ENCODE measurements at regions not wholly inside any gene's neighbourhood (a gene's known extent, or its start where the extent isn't known, plus 50 kb on each side); places are given as distances from the start of the nearest gene placed in this dataset.

GRCh38 chr15:92315595-92316211, 78.0 kb upstream of the ST8SIA2 start:
- no peak overlapping the region for H3K27ac Mint-ChIP-seq

GRCh38 chr15:92316586-92317295, 76.9 kb upstream of the ST8SIA2 start:
- H3K4me3 Mint-ChIP-seq, result no peak overlapping the region
- H3K36me3 Mint-ChIP-seq (ENCODE audit: low read depth), result no peaks in the 10 kb centered on the region
- peaks cover 9% of the 10 kb centered on the region for H3K27me3 Mint-ChIP-seq
- DNase-seq, result no peak
- ChIA-PET POLR2A (no interaction called here), CTCF (no interaction called here)
- H3K4me1 Mint-ChIP-seq, result no peaks in the 10 kb centered on the region
- no peaks in the 10 kb centered on the region for H3K9me3 Mint-ChIP-seq
- no peak overlapping the region for H3K27ac Mint-ChIP-seq

More at GRCh38 chr15:92315595-92316211, 78.0 kb upstream of the ST8SIA2 start:
- DNase-seq, result no peak
- Mint-ChIP-seq H3K9me3 (no peaks in the 10 kb centered on the region), H3K4me3 (no peak overlapping the region), H3K27me3 (peaks cover 9% of the 10 kb centered on the region), H3K36me3 (ENCODE audit: low read depth) (no peaks in the 10 kb centered on the region), H3K4me1 (no peaks in the 10 kb centered on the region)
- ChIA-PET CTCF (no interaction called here), POLR2A (no interaction called here)

- POLR2A ChIA-PET, result no interaction called here
- CTCF ChIA-PET, result no interaction called here
- DNase-seq, result no peak
- peaks cover 5% of the 10 kb centered on the region for H3K27me3 Mint-ChIP-seq
- H3K4me3 Mint-ChIP-seq, result no peak overlapping the region
- no peak overlapping the region for H3K27ac Mint-ChIP-seq
- no peaks in the 10 kb centered on the region for H3K9me3 Mint-ChIP-seq
- no peaks in the 10 kb centered on the region for H3K4me1 Mint-ChIP-seq
- H3K36me3 Mint-ChIP-seq (ENCODE audit: low read depth), result no peaks in the 10 kb centered on the region
These were observed 73.5 kb upstream of the ST8SIA2 start for GRCh38 chr15:92320012-92320699.

GRCh38 chr15:92322566-92323355, 70.9 kb upstream of the ST8SIA2 start:
- H3K9me3 Mint-ChIP-seq, result no peaks in the 10 kb centered on the region
- H3K27ac Mint-ChIP-seq, result no peak overlapping the region
- no peaks in the 10 kb centered on the region for H3K36me3 Mint-ChIP-seq (ENCODE audit: low read depth)
- DNase-seq, result no peak
- ChIA-PET CTCF (no interaction called here), POLR2A (no interaction called here)
- no peaks in the 10 kb centered on the region for H3K27me3 Mint-ChIP-seq
- no peaks in the 10 kb centered on the region for H3K4me1 Mint-ChIP-seq
- no peak overlapping the region for H3K4me3 Mint-ChIP-seq

- no peaks in the 10 kb centered on the region for H3K4me1 Mint-ChIP-seq
- H3K36me3 Mint-ChIP-seq (ENCODE audit: low read depth), result no peaks in the 10 kb centered on the region
- ChIA-PET POLR2A (no interaction called here), CTCF (no interaction called here)
- no peaks in the 10 kb centered on the region for H3K27me3 Mint-ChIP-seq
- no peak for DNase-seq
- H3K27ac Mint-ChIP-seq, result no peak overlapping the region
- H3K9me3 Mint-ChIP-seq, result no peaks in the 10 kb centered on the region
- no peak overlapping the region for H3K4me3 Mint-ChIP-seq
These were observed 70.2 kb upstream of the ST8SIA2 start for GRCh38 chr15:92323525-92323924.

GRCh38 chr15:92324101-92324963, 69.3 kb upstream of the ST8SIA2 start:
- H3K36me3 Mint-ChIP-seq (ENCODE audit: low read depth), result no peaks in the 10 kb centered on the region
- no peaks in the 10 kb centered on the region for H3K4me1 Mint-ChIP-seq
- DNase-seq, result no peak
- H3K27me3 Mint-ChIP-seq, result no peaks in the 10 kb centered on the region
- ChIA-PET POLR2A (no interaction called here), CTCF (no interaction called here)
- no peak overlapping the region for H3K4me3 Mint-ChIP-seq
- no peak overlapping the region for H3K27ac Mint-ChIP-seq
- H3K9me3 Mint-ChIP-seq, result no peaks in the 10 kb centered on the region

- Mint-ChIP-seq H3K9me3 (no peaks in the 10 kb centered on the region), H3K27ac (no peak overlapping the region), H3K4me1 (no peaks in the 10 kb centered on the region), H3K36me3 (ENCODE audit: low read depth) (no peaks in the 10 kb centered on the region), H3K27me3 (no peaks in the 10 kb centered on the region), H3K4me3 (no peak overlapping the region)
- ChIA-PET POLR2A (no interaction called here), CTCF (no interaction called here)
- no peak for DNase-seq
These were observed 67.4 kb upstream of the ST8SIA2 start for GRCh38 chr15:92326236-92326635.

GRCh38 chr15:92327033-92327432, 66.6 kb upstream of the ST8SIA2 start:
- Mint-ChIP-seq H3K4me3 (no peak overlapping the region), H3K9me3 (no peaks in the 10 kb centered on the region), H3K4me1 (no peaks in the 10 kb centered on the region), H3K36me3 (ENCODE audit: low read depth) (no peaks in the 10 kb centered on the region), H3K27me3 (no peaks in the 10 kb centered on the region), H3K27ac (no peak overlapping the region)
- no peak for DNase-seq
- POLR2A ChIA-PET, result no interaction called here
- CTCF ChIA-PET, result no interaction called here

- ChIA-PET CTCF (no interaction called here), POLR2A (no interaction called here)
- no peak overlapping the region for H3K4me3 Mint-ChIP-seq
- no peaks in the 10 kb centered on the region for H3K36me3 Mint-ChIP-seq (ENCODE audit: low read depth)
- H3K27me3 Mint-ChIP-seq, result peaks cover 3% of the 10 kb centered on the region
- peaks cover 3% of the 10 kb centered on the region for H3K9me3 Mint-ChIP-seq
- no peak for DNase-seq
- H3K27ac Mint-ChIP-seq, result no peak overlapping the region
- no peaks in the 10 kb centered on the region for H3K4me1 Mint-ChIP-seq
These were observed 65.5 kb upstream of the ST8SIA2 start for GRCh38 chr15:92328207-92328606.

- Mint-ChIP-seq H3K9me3 (peaks cover 3% of the 10 kb centered on the region), H3K4me3 (no peak overlapping the region), H3K27me3 (peaks cover 6% of the 10 kb centered on the region), H3K36me3 (ENCODE audit: low read depth) (no peaks in the 10 kb centered on the region), H3K27ac (no peak overlapping the region), H3K4me1 (no peaks in the 10 kb centered on the region)
- DNase-seq, result no peak
- CTCF ChIA-PET, result interaction anchor here (0.7 kb wide), 1 partner anchor 159 kb away, joined by 3 read pairs; no protein-coding TSS in a partner anchor
- POLR2A ChIA-PET, result no interaction called here
These were observed 61.4 kb upstream of the ST8SIA2 start for GRCh38 chr15:92332125-92332899.

GRCh38 chr15:92333709-92334108, 60.0 kb upstream of the ST8SIA2 start:
- no peak for DNase-seq
- H3K4me3 Mint-ChIP-seq, result no peak overlapping the region
- H3K36me3 Mint-ChIP-seq (ENCODE audit: low read depth), result no peaks in the 10 kb centered on the region
- no peak overlapping the region for H3K27ac Mint-ChIP-seq
- peaks cover 3% of the 10 kb centered on the region for H3K9me3 Mint-ChIP-seq
- no peaks in the 10 kb centered on the region for H3K4me1 Mint-ChIP-seq
- ChIA-PET POLR2A (no interaction called here), CTCF (interaction anchor here (1.2 kb wide), 1 partner anchor 222 kb away, joined by 3 read pairs; no protein-coding TSS in a partner anchor)
- H3K27me3 Mint-ChIP-seq, result peaks cover 11% of the 10 kb centered on the region

- CTCF ChIA-PET, result no interaction called here
- Mint-ChIP-seq H3K9me3 (peaks cover 3% of the 10 kb centered on the region), H3K4me3 (no peak overlapping the region), H3K27me3 (peaks cover 11% of the 10 kb centered on the region), H3K36me3 (ENCODE audit: low read depth) (no peaks in the 10 kb centered on the region), H3K27ac (no peak overlapping the region), H3K4me1 (no peaks in the 10 kb centered on the region)
- POLR2A ChIA-PET, result no interaction called here
- no peak for DNase-seq
These were observed 57.2 kb upstream of the ST8SIA2 start for GRCh38 chr15:92336419-92336987.
